Middle frontal gyrus (tissue), 1 donor: ENCODE measurements at regions not wholly inside any gene's neighbourhood (a gene's known extent, or its start where the extent isn't known, plus 50 kb on each side); places are given as distances from the start of the nearest gene placed in this dataset.

Experiments
- DNase-seq: peaks from one replicate; pipeline ENCODE4 v3.0.0-alpha.2; 2015; ENCODE audit warnings: low spot score; ENCODE audit errors: extremely low spot score

GRCh38 chr11:11078344-11079086 is 220.7 kb upstream of the ZBED5 start:
- no peak for DNase-seq

GRCh38 chr11:11077898-11078297 is 220.0 kb upstream of the ZBED5 start:
- no peak for DNase-seq

- DNase-seq: no peak
These were observed 219.0 kb upstream of the ZBED5 start for GRCh38 chr11:11076879-11077278.

- DNase-seq: no peak
These were observed 218.4 kb upstream of the ZBED5 start for GRCh38 chr11:11076276-11076675.

- no peak for DNase-seq
These were observed 217.8 kb upstream of the ZBED5 start for GRCh38 chr11:11075515-11076171.

- no peak for DNase-seq
These were observed 217.0 kb upstream of the ZBED5 start for GRCh38 chr11:11074686-11075335.

GRCh38 chr11:11073996-11074395 is 216.1 kb upstream of the ZBED5 start:
- no peak for DNase-seq

- DNase-seq: no peak
These were observed 214.2 kb upstream of the ZBED5 start for GRCh38 chr11:11072067-11072466.

- DNase-seq: no peak
These were observed 213.6 kb upstream of the ZBED5 start for GRCh38 chr11:11071486-11071885.

GRCh38 chr11:11070976-11071375 is 213.1 kb upstream of the ZBED5 start:
- no peak for DNase-seq

GRCh38 chr11:11069841-11070835 is 212.3 kb upstream of the ZBED5 start:
- DNase-seq: no peak

GRCh38 chr11:11068113-11068512 is 210.3 kb upstream of the ZBED5 start:
- DNase-seq: no peak

- DNase-seq: no peak
These were observed 207.5 kb upstream of the ZBED5 start for GRCh38 chr11:11065396-11065795.

GRCh38 chr11:11057472-11057854 is 199.6 kb upstream of the ZBED5 start:
- DNase-seq: no peak

GRCh38 chr11:11056749-11057471 is 199.1 kb upstream of the ZBED5 start:
- no peak for DNase-seq

GRCh38 chr11:11056316-11056715 is 198.5 kb upstream of the ZBED5 start:
- no peak for DNase-seq

- no peak for DNase-seq
These were observed 190.2 kb upstream of the ZBED5 start for GRCh38 chr11:11047851-11048610.

- no peak for DNase-seq
These were observed 188.9 kb upstream of the ZBED5 start for GRCh38 chr11:11046781-11047180.

GRCh38 chr11:11045156-11045930 is 187.5 kb upstream of the ZBED5 start:
- DNase-seq: no peak
